HG03354 (cell line): ENCODE measurements at regions not wholly inside any gene's neighbourhood (a gene's known extent, or its start where the extent isn't known, plus 50 kb on each side); places are given as distances from the start of the nearest gene placed in this dataset.
"Not testable (repeated sequence)": the region's sequence is repeated elsewhere in the genome, so short reads cannot be mapped to it uniquely, and the experiment has no call there.

Experiments
- ATAC-seq: cut with Tn5 transposase; IDR thresholded peaks from one replicate; pipeline ENCODE4 v1.9.1; 2021; ENCODE audit warnings: mild to moderate bottlenecking; ENCODE audit not compliant: unreplicated experiment, poor library complexity, severe bottlenecking

DNA sequence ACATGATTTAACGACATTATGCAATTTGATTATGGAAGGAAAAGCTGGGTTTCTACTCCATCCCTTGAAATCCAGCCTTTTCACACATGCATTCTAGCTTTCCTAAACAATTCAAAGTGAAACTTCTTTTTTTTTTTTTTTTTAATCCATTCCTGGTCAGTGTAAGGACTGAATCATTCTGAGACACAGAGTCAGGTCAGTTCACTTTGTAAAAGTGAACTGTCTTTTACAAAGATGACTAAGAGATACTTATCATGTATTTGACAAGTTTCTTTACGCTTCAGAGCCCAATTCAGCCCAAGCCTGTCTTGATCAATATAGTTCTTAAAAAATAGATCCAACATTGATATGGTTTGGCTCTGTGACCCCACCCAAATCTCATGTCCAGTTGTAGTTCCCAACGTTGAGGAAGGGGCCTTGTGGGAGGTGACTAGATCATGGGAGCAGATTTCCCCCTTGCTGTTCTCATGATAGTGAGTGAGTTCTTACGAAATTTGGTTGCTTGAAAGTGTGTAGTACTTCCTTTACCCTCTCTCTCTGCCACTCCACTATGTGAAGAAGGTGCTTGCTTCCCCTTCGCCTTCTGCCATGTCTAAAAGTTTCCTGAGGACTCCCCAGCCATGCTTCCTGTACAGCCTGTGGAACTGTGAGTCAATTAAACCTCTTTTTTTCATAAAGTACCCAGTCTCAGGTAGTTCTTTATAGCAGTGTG is 345.6 kb upstream of the THBS1 start:
- no peak for ATAC-seq

DNA sequence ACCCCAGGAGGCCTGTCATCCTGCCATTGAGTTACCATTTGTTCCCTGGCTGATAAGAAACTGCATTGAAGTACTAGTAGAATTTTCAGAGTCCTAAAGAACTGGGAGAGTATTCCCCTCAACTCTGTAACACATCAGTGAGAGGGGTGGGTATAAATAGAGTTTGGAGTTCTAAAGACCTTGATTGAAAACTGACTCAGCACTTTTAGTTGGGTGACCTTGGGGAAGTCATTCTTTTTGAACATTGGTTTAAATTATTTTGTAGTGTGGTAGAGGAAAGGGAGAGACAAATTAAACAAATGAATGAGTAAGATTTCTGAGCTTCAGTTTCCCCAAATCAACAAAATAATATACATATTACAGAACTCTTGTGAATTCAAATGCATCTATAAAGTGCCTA is 344.5 kb upstream of the THBS1 start:
- no peak for ATAC-seq

DNA sequence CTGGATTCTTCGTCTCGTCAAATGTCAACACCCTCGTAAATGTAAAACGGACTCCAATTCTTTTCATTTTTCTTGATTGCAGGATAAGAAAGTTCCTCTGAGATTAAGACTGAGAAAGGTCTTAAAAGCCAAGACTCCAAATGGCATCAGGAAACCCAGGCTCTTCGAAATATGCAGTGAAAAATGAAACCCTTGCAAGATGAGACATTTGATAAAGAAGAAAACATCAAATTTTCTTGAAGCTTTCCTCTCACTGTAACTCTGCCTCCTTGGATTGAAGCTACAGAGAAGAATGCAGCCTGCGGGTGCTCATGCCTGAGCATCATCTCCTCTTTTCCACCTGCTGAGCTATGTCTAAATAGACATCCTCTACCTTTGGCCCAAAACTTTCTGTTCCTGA is 342.4 kb upstream of the THBS1 start:
- ATAC-seq: no peak

DNA sequence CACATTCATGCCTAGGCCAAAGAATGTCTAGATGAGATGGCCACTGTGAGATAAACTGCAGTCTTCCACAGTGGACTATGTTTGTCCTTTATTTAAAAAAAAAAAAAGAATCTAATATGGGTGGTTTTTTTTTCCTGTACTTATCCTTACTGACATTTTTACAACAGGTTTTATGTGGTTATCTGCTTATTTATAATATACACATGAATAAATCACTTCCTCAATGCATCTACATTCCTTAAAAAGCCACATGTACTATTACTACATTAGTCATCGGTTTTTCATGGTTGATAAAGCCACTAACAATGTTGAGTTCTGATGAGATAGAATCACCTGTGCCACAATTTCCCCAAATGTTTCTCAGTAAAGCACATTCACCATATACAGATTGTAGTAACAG is 341.3 kb upstream of the THBS1 start:
- no peak for ATAC-seq

DNA sequence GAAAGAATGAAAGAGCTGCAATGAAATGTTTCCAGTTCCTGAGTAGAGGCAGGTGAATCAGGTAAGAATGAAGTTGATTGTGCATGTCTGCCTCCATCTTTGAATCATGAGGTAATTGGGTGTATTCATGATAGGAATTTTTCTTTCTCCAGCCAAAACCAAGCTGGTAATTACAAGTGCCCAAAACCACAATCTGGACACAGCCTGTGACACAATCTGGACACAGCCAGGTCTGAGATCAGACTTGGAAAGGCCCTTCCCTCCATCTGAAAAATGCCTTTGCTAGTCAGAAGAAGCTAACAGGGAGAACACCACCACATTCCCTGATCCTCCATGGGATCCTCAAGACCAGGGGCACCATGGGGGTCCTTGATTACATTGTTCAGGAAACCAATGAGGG is 338.5 kb upstream of the THBS1 start:
- no peak for ATAC-seq

DNA sequence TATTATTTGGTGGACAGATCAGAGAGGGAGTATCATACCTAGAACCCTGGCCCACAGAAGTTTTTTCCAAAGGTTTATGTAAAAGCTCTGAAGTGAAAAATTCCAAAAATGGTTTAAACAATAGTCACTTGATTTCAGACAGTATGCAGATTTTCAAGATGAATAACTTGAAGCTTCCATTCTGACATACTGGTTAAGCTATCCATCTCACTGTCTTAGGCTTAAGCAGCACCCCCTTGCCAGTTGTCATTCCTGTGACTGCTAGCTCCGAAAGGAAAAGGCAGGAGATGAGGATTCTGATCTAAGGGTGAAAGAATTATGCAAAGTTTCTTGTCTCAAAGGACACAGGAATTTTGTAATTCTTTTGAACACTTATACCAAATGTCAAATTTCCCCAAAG is 337.5 kb upstream of the THBS1 start:
- ATAC-seq: no peak

DNA sequence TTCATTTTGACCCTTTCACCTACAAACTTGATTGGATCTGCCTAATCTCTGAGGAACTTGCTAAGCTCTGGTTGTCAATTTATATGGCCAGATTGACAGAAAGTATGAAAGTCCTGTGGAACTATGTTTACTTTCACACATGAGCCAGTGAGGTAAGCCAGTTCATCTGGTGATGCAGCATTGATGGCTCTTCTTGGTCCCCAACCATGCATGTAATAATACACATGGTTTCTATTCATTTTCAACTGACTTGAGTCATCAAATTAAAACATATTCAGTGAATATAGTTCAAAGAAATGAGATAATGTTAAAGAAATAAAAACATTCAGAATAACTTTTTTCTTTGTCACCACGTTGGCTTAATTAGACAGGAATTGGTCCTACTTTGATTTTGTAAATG is 336.1 kb upstream of the THBS1 start:
- no peak for ATAC-seq

DNA sequence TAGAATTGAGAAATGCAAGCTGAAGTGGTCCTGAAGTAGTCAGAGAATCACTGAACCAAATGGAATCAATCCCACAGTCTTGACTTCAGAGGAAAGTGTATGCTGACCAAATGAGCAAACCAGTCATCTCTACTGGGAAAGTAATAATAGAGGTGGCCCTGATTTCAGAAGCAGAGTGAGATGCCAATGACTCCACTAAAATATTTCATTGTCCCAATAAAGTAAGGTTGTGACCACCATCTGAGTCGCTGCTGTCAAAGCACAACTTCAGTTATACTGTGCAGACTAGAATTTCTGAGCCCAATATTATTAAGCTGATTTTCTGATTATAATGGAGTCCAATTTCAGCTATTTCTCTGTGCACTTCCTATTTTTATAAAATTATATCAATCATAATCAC is 334.4 kb upstream of the THBS1 start:
- no peak for ATAC-seq

DNA sequence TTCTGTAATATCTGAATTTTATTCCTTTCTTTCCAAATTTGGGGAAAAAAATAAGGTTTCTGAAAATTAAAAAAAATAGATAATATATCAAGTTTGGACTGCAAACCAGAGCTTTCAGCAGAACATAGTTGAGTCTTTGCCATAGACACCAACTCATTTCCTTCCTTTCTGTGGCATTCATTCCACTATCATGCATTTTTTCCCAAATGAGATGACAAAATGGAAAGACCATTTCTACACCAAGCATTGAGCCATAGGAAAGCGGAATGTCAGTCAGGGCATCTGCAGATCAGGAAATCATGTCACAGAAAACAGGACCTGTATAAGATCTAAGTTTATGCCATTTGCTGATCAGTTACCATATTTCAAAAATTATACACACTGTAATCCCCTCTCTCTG is 333.3 kb upstream of the THBS1 start:
- ATAC-seq: no peak

DNA sequence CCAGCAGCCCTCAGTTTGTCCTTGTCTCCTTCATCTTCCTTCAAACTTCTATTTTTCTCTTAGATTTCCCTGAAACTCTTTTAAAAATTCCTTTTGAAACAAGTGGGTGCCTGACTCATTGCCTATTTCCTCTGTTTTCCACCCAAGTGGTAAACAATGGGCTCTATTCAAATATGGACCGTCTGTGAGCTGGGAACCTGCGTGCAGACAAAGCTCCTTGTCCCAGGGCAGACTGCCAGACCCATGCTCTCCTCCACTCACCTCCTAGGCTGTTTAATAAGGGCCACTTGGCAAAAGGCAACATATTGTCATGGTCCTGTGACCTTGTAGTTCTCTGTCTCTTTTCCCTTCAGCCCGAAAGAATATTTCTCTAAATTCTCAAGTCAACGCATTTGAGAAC is 332.7 kb upstream of the THBS1 start:
- ATAC-seq: no peak

DNA sequence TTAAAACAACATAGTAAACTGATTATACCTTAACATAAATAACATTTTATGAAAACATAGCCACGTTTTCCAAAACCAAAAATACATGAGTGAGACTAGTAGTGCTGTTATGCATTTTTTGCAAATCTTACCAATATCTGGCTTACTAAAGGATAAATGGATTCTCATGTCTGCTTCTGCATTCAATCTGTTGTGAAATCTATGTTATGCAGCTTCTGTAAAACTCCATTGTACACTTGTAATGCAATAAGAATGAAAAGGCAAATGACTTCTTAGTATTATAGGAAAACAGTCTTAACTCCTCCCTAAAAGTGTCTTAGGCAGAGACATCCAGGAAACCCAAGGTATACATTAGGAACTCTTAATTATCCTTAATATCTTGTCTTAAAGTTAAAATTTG is 330.9 kb upstream of the THBS1 start:
- no peak for ATAC-seq

DNA sequence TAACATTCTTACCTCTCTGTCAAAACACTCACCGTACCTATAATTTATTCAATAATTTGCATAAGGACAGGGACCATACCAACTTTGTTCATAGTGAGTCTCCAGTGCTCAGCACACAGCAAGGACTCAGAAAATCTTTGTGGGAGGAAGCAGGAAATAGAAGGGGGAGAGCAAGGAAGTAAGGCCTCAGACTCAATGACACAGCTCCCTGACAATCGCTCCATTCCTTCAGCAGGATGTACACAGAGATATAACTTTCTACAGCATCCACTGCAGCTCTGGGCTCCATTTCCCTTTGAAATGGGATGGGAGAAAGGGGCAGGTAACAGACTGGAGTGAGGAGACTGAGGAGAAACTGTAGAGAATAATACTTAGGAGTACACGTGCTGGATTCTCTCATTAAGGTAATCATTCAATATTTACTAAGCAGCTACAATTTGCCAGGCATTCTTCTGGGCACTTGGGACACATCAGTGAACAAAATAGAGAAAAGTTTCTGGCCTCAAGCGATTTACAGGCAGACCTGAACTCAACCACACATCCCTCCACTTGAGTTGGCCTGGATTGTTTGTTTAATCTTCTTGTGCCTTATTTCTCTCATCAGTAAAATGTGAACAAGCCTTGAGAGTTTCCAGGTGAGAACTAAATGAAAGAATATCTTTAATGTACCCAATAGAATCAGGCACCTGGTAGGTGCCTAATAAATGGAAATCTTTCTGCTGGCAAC is 330.3 kb upstream of the THBS1 start:
- ATAC-seq: no peak

DNA sequence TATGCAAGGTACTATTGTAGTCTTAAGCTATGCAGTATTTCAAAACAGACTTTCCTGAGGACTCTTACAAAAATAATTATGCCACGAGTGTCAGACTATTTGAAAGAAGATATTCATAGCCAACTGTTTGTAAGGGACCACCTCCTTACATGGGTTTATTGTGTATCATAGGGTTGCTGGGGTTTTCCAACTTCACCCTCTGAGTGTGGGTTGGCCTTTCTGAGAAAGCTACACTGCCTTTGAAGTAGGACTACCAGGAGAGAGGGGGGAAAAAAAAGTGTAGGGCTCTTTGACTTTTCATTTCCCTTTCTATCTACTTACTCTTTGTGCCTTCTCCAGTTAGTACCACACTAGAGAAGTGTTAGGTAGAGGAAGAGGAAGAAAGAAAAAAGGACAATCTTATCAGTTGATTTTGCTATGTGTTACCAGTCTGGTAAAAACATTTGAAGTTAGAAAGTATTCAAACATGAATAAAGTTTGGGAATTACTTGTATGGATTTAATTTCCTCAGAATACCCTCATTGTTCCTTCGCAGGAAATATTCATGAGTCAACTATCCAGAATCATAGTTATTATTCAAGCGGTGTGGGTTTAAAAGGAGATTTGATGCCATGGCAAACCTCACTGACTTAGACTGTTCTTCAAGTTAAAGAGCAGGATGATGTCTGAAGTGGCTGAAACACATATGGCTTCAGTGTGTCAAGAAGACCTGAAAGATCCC is 329.3 kb upstream of the THBS1 start:
- no peak for ATAC-seq

DNA sequence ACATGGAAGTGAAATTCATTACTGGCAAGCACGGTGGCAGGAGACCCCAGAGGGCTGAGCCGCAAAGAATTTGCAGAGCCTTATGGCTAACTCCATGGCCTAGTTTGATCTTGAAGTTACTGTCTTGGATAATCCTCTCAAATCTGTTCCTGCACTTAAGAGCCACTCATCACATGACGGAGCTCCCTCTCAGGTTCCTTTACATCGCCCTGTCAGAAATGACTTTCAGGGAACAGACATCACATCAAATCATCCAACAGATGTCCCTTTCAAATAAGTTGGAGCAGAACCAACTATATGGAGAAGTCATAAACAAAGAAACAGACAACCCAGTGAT is 328.8 kb upstream of the THBS1 start:
- ATAC-seq: no peak

DNA sequence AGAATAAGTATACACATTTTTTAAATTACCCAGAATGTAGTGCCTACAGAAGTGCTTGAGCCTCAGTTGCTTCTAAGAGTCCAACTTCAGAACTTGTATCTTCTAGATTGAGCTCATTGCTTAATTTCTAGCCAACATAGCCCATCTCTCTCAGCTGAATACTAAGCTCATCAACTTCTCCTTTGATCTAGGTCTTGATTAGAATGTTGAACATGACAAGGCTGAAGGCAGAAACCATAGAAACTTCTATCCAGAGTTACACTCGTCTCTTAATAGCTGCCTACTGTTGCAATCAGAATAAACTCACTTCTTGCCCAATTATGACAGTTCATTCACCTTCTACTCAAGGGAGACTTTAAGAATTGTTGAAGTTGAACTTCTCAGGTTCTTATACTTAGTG is 327.3 kb upstream of the THBS1 start:
- ATAC-seq: no peak

DNA sequence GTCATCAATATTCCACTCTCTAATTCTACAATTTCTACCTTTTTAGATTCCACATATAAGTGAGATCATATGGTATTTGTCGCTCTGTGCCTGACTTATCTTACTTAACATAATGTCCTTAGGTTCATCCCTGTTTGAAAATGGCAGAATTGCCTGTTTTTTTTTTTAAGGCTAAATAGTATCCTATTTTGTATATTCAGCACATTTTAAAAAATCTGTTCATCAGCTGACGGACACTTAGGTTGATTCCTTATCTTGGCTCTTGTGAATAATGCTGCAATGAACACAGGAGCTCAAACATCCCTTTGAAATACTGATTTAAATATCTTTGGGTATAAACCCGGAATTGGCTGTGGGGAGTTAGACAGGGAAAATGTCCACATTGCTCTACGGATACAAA is 326.7 kb upstream of the THBS1 start:
- ATAC-seq: no peak

DNA sequence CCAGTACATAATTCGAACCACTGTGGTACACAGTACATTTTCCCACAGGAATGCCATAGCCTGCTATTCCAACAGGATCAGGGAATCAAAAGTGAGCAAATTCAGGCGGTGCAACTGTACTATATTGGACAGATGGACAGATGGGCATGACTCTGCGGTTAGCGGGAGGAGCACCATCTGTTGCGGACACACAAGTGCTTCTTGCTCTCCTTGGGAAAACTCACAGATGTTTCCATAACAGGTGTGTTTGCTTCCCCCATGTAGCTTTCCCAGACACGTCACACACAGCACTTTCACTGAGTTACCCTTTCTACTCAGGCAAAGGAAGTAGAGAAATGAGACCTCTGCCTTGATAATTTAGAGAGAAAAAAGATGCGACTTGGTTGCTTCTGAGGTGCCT is 325.1 kb upstream of the THBS1 start:
- ATAC-seq: no peak

DNA sequence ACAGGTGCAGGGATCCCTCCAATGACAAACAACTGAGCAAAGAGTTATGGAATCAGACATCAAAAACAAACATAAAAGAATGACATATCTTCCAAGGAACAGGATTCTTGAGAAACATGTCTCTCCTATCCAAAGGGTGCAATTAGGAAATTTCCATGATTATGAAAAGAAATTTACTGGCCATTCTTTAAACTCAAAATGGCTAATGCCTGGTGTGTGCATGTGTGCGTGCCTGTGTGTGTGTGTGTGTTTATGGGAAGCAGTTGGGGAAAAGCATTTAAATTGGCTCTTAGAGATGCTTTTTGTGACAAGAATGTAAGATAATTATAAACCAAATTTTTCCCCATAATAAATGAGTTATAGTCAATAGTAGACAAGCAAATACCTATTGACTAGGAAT is 320.5 kb upstream of the THBS1 start:
- ATAC-seq: no peak

DNA sequence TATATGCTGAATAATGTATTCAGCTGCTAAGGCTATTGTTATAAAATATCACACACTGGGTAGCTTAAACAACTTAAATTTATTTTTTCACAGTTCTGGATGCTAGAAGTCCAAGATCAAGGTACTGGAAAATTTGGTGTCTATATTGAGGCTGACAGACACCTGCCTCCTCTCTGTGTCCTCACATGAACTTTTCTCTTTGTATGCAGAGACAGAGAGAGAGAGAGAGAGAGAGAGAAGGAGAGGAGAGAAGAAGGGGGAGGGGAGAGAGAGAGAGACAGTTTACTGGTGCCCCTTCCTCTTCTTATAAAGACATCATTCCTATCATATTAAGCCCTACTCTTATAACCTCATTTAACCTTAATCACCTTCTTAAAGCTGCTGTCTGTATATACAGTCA is 320.1 kb upstream of the THBS1 start:
- no peak for ATAC-seq

DNA sequence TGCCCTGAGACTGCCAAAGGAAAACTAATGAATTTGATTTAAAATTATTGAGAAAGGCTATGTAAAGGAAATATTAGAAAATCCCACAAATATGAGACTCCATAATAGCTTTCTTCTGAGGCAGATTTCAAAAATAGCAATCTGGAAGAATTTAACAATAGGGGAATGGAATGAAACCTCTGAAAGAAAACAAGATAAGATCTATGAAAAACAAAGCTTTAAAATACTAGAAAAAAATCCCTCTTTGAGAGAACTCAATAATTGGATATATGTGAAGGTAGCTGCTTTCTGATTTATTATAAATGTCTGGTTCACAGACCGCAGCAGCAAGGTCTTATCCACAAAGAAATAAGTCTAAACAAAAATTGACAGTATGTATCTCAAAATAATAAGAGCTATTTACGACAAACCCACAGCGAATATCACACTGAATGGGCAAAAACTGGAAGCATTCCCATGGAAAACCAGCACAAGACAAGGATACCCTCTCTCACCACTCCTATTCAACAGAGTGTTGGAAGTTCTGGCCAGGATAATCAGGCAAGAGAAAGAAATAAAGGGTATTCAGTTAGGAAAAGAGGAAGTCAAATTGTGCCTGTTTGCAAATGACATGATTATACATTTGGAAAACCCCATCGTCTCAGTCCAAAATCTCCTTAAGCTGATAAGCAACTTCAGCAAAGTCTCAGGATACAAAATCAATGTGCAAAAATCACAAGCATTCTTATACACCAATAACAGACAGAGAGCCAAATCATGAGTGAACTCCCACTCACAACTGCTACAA is 319.3 kb upstream of the THBS1 start:
- not testable (repeated sequence) for ATAC-seq
